GM10266 (cell line): ENCODE measurements at regions not wholly inside any gene's neighbourhood (a gene's known extent, or its start where the extent isn't known, plus 50 kb on each side); places are given as distances from the start of the nearest gene placed in this dataset.
"Not testable (repeated sequence)": the region's sequence is repeated elsewhere in the genome, so short reads cannot be mapped to it uniquely, and the experiment has no call there.

ENCODE experiments used
- DNase-seq: peaks from one replicate; pipeline ENCODE4 v3.0.0; 2012; ENCODE audit errors: extremely low spot score
- CTCF ChIP-seq: IDR thresholded peaks from 2 replicates; pipeline ENCODE4 v1.5.1; 2012; ENCODE audit warnings: mild to moderate bottlenecking, low read depth; ENCODE audit not compliant: control insufficient read depth, insufficient read depth; ENCODE audit errors: missing control alignments

GRCh38 chr6:49118478-49118877 lies 344.6 kb downstream of the MMUT start:
- no peak for TF ChIP-seq CTCF
- no peak for DNase-seq

GRCh38 chr6:49110916-49111315 lies 352.1 kb downstream of the MMUT start:
- TF ChIP-seq CTCF = no peak
- no peak for DNase-seq

GRCh38 chr6:49097664-49098063 lies 365.4 kb downstream of the MMUT start:
- DNase-seq = not testable (repeated sequence)

GRCh38 chr6:49097116-49097515 lies 365.9 kb downstream of the MMUT start:
- TF ChIP-seq CTCF = no peak
- no peak for DNase-seq

- no peak for DNase-seq
- no peak for TF ChIP-seq CTCF
Measured at GRCh38 chr6:49088631-49089030, 374.4 kb downstream of the MMUT start.

- no peak for TF ChIP-seq CTCF
- DNase-seq = no peak
Measured at GRCh38 chr6:49087369-49087768, 375.7 kb downstream of the MMUT start.

GRCh38 chr6:49082611-49083010 lies 380.4 kb downstream of the MMUT start:
- DNase-seq = no peak
- no peak for TF ChIP-seq CTCF

- DNase-seq = no peak
- TF ChIP-seq CTCF = no peak
Measured at GRCh38 chr6:49072885-49073620, 390.0 kb downstream of the MMUT start.
